ENCODE measurements at regions not wholly inside any gene's neighbourhood (a gene's known extent, or its start where the extent isn't known, plus 50 kb on each side); places are given as distances from the start of the nearest gene placed in this dataset.

DNA sequence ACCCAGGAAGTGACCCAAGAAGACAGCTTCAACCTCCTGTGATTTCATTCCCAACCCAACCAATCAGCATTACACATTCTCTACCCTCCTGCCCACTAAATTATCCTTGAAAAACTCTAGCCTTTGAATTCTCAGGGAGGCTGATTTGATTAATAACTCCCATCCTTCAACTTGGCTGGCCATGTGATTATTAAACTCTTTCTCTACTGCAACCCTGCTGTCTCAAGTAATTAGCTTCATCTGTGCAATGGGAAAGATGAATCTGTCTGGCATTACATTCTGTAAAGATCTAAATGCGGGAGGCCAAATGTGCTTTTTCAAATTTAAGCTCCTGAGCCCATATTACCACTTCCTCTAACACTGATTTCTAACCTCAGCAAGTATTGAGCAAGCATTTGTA is 95.9 kb upstream of the STT3B start:
- TF ChIP-seq RAD21 (IDR thresholded peaks at IDR 0.05; ENCODE audit: low read depth): no peak
- TF ChIP-seq, protein P1, sequence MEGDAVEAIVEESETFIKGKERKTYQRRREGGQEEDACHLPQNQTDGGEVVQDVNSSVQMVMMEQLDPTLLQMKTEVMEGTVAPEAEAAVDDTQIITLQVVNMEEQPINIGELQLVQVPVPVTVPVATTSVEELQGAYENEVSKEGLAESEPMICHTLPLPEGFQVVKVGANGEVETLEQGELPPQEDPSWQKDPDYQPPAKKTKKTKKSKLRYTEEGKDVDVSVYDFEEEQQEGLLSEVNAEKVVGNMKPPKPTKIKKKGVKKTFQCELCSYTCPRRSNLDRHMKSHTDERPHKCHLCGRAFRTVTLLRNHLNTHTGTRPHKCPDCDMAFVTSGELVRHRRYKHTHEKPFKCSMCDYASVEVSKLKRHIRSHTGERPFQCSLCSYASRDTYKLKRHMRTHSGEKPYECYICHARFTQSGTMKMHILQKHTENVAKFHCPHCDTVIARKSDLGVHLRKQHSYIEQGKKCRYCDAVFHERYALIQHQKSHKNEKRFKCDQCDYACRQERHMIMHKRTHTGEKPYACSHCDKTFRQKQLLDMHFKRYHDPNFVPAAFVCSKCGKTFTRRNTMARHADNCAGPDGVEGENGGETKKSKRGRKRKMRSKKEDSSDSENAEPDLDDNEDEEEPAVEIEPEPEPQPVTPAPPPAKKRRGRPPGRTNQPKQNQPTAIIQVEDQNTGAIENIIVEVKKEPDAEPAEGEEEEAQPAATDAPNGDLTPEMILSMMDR (IDR thresholded peaks at IDR 0.05 in 2 of 3, conservative IDR thresholded peaks at IDR 0.05 in 1 of 3; ENCODE audit: borderline replicate concordance in 1 of 3, insufficient read depth in 1 of 3, low read depth in 2 of 3, low read length in 2 of 3): no peak
- no peak for TF ChIP-seq ZFX (IDR thresholded peaks at IDR 0.05)
- TF ChIP-seq ELF1 (IDR thresholded peaks at IDR 0.05; ENCODE audit: borderline replicate concordance, low read depth): no peak
- no peak for TF ChIP-seq SIN3A (IDR thresholded peaks at IDR 0.05; ENCODE audit: low read depth)
- TF ChIP-seq TCF7L2 (IDR thresholded peaks at IDR 0.05; ENCODE audit: borderline replicate concordance, extremely low read depth, insufficient read depth, insufficient read length): no peak
- TF ChIP-seq POLR2AphosphoS5 (IDR thresholded peaks at IDR 0.05; ENCODE audit: low read depth, low read length): no peak
- TF ChIP-seq FOSL1 (IDR thresholded peaks at IDR 0.05; ENCODE audit: low read depth): no peak
- no peak for TF ChIP-seq EZH2 (IDR thresholded peaks at IDR 0.05)
- no peak for TF ChIP-seq SP1 (IDR thresholded peaks at IDR 0.05; ENCODE audit: low read depth)
- no peak for TF ChIP-seq ATF3 (IDR thresholded peaks at IDR 0.05)
- no peak for TF ChIP-seq ZNF274 (IDR thresholded peaks at IDR 0.05; ENCODE audit: low read depth, low read length)

Data from HCT116 (cell line).